NB4 (cell line): ENCODE measurements at regions not wholly inside any gene's neighbourhood (a gene's known extent, or its start where the extent isn't known, plus 50 kb on each side); places are given as distances from the start of the nearest gene placed in this dataset.

ENCODE experiments used
- DNase-seq: peaks from one replicate; pipeline ENCODE4 v3.0.0; 2010; ENCODE audit warnings: low read depth
- H3K4me3 ChIP-seq: one replicate; pipeline ENCODE4 v1.5.1; 2011; ENCODE audit warnings: mild to moderate bottlenecking, low read depth, low read length, moderate library complexity
- CTCF ChIP-seq: IDR thresholded peaks from one replicate; pipeline ENCODE4 v1.5.1; 2012; ENCODE audit warnings: low read depth, low read length
- MAX ChIP-seq: IDR thresholded peaks from 2 replicates; pipeline ENCODE4 v1.6.1; 2011; ENCODE audit warnings: low read depth, low read length
- MYC ChIP-seq: IDR thresholded peaks from 2 replicates; pipeline ENCODE4 v1.6.1; 2011; ENCODE audit warnings: low read depth, low read length
- POLR2A ChIP-seq: IDR thresholded peaks from 2 replicates; pipeline ENCODE4 v1.6.1; 2011; ENCODE audit warnings: mild to moderate bottlenecking; ENCODE audit not compliant: insufficient read length; ENCODE audit errors: extremely low read depth

DNA sequence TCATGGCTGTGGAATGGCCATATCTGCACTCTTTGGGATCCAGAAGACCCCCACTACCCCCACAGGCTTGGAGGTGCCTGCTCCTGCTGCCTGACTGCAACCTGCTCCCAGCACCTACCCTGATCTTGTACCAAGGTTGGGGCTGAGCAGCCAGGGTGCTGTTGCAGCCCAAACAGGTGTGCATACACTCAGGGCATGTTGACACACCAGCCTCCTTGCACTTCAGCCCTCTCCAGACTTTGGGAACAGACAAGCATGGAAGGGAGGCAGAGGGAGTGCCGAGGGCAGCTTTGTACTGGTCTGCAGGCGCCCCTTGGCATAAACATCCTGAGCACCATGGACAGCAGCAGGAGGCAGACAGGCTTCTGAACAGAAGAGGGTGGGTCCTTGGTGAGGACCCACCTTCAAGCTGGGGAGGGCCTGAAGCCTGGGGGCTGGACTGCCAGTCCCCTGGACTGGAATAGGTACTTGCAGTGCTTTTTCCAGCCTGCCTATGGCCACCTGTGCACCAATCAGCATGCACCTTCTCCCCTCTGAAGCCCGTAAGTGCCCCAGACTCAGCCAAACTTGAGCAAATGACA, 1675.8 kb downstream of the HACE1 start:
- H3K4me3 ChIP-seq = no peak overlapping the region
- TF ChIP-seq CTCF (no peak), MYC (no peak), POLR2A (no peak), MAX (no peak)
- no peak for DNase-seq

DNA sequence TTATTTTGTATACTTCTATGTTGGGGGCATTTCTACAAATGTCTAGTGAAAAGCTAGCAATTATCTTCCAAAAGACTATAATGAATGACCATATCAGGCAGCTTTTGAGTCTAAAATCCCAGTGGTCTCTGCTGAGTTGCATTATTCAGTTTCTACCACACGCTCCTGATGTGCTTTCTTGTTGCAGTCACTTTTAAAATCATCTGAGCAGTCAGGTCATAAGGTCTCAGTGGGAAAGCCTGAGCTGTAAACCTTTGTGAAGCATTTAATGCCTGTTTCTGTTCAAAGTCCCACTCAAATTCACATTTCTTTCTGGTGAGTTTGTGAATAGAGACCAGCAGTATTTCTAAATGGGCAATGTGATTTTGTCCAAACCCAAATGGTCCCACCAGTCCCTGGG, 1681.5 kb downstream of the HACE1 start:
- TF ChIP-seq MYC (no peak), POLR2A (no peak), MAX (no peak), CTCF (no peak)
- no peak overlapping the region for H3K4me3 ChIP-seq
- no peak for DNase-seq

- no peak for DNase-seq
- TF ChIP-seq MAX (no peak), POLR2A (no peak), CTCF (no peak), MYC (no peak)
- H3K4me3 ChIP-seq = no peak overlapping the region
Measured at GRCh38 chr6:103177791-103178190, 1681.9 kb downstream of the HACE1 start.

GRCh38 chr6:103175056-103175455, 1684.7 kb downstream of the HACE1 start:
- no peak for DNase-seq
- TF ChIP-seq MYC (no peak), CTCF (no peak), POLR2A (no peak), MAX (no peak)
- H3K4me3 ChIP-seq = no peak overlapping the region

DNA sequence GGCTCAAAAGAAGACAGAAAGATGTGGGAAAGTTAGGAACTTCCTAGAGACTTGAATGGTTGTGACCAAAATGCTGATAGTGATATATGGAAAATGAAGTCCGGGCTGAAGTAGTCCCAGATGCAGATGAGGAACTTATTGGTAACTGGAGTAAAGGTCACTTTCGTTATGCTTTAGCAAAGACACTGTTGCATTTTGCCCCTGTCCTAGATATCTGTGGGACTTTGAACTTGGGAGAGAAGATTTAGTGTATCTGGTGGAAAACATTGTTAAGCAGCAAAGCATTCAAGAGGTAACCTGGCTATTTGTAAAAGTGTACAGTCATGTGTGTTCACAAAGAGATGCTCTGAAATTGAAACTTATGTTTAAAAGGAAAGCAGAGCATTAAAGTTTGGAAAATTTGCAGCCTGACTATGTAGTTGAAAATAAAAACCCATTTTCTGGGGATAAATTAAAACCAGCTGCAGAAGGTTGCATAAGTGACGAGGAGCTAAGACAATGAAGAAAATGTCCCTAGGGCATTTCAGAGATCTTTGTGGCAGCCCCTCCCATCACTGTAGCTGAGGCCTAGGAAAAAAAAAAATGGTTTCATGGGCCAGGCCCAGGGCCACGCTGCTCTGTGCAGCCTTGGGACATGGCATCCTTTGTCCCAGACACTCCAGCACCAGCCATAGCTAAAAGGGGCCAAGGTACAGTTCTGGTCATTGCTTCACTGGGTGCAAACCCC, 1692.2 kb downstream of the HACE1 start:
- H3K4me3 ChIP-seq = no peak overlapping the region
- no peak for DNase-seq

More for the DNA sequence above, 1692.2 kb downstream of the HACE1 start:
- TF ChIP-seq CTCF (no peak), MYC (no peak), POLR2A (no peak), MAX (no peak)
